HT1080 (cell line): ENCODE measurements at regions not wholly inside any gene's neighbourhood (a gene's known extent, or its start where the extent isn't known, plus 50 kb on each side); places are given as distances from the start of the nearest gene placed in this dataset.
"Not testable (repeated sequence)": the region's sequence is repeated elsewhere in the genome, so short reads cannot be mapped to it uniquely, and the experiment has no call there.

Source experiments
- DNase-seq: peaks from one replicate; pipeline ENCODE4 v3.0.0-alpha.2; 2015; ENCODE audit warnings: low read depth

GRCh38 chr6:28621268-28621667 is 95.6 kb downstream of the GPX5 start:
- DNase-seq = not testable (repeated sequence)

- not testable (repeated sequence) for DNase-seq
These were observed 97.6 kb downstream of the GPX5 start for GRCh38 chr6:28623242-28623641.

GRCh38 chr6:28626386-28626785 is 100.7 kb downstream of the GPX5 start:
- not testable (repeated sequence) for DNase-seq

- no peak for DNase-seq
These were observed 106.7 kb downstream of the GPX5 start for GRCh38 chr6:28632326-28632851.

GRCh38 chr6:28633445-28634215 is 107.9 kb downstream of the GPX5 start:
- peak; percentile 87 for DNase-seq

GRCh38 chr6:28634411-28634760 is 108.7 kb downstream of the GPX5 start:
- DNase-seq = no peak

- DNase-seq = peak; percentile 6
These were observed 109.3 kb downstream of the GPX5 start for GRCh38 chr6:28634761-28635546.

- DNase-seq = no peak
These were observed 110.0 kb downstream of the GPX5 start for GRCh38 chr6:28635547-28636158.

- peak; percentile 53 for DNase-seq
These were observed 113.2 kb downstream of the GPX5 start for GRCh38 chr6:28638787-28639430.

- not testable (repeated sequence) for DNase-seq
These were observed 114.0 kb downstream of the GPX5 start for GRCh38 chr6:28639445-28640290.

- peak; percentile 82 for DNase-seq
These were observed 117.5 kb downstream of the GPX5 start for GRCh38 chr6:28643017-28643740.

- no peak for DNase-seq
These were observed 121.0 kb downstream of the GPX5 start for GRCh38 chr6:28646650-28647049.

GRCh38 chr6:28648035-28648877 is 122.6 kb downstream of the GPX5 start:
- DNase-seq = peak; percentile 77

- no peak for DNase-seq
These were observed 123.2 kb downstream of the GPX5 start for GRCh38 chr6:28648878-28649375.

GRCh38 chr6:28651161-28651560 is 125.5 kb downstream of the GPX5 start:
- DNase-seq = peak; percentile 47

- peak; percentile 15 for DNase-seq
These were observed 128.2 kb downstream of the GPX5 start for GRCh38 chr6:28653876-28654275.

- DNase-seq = no peak
These were observed 129.5 kb downstream of the GPX5 start for GRCh38 chr6:28655164-28655563.

- no peak for DNase-seq
These were observed 131.0 kb downstream of the GPX5 start for GRCh38 chr6:28656715-28657114.

- no peak for DNase-seq
These were observed 131.7 kb downstream of the GPX5 start for GRCh38 chr6:28657381-28657768.
